Dermis microvascular lymphatic vessel endothelial cell (primary cell): ENCODE measurements at regions not wholly inside any gene's neighbourhood (a gene's known extent, or its start where the extent isn't known, plus 50 kb on each side); places are given as distances from the start of the nearest gene placed in this dataset.

Source experiments
- DNase-seq, 2 donors: peaks; one replicate each; pipeline versions ENCODE4 v3.0.0 to v3.0.0-alpha.2; 2010; ENCODE audit warnings: low read depth in 2 of 2

- no peak for DNase-seq
These were observed 65.5 kb downstream of the ADRA2C start for GRCh38 chr4:3831529-3832150.

DNA sequence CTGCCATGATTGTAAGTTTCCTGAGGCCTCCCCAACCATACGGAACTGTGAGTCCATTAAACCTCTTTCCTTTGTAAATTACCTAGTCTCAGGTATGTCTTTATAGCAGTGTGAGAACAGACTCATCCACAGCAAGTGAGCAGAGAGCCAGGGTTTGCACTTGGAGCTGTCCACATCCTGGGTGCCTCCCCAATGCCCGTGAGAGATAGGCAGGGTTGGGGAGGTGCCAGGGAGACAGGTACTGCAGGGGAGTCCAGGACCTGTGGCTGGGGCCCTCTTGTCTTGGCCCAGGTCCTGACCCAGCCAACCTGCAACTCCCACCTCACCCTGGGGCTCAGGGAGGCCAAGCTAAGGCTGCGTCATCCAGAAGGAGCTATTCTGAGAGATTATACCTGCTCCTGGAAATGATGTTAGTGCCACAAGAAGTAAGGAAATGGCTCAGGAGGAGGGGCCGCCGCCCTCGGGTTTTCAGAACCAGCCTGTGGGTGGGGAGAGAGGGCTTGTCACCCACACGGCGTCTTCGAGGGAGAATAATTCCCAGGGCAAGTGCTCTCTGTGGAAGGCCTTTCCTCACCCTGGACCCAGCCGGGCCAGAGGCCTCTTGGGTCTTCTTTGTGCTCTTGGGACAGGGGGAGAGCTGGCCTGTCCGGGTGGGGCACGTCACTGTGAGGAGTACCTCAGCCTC lies 66.5 kb downstream of the ADRA2C start:
- no peak for DNase-seq

GRCh38 chr4:3833326-3833989 lies 67.3 kb downstream of the ADRA2C start:
- DNase-seq: no peak

GRCh38 chr4:3834186-3834662 lies 68.0 kb downstream of the ADRA2C start:
- DNase-seq: no peak

DNA sequence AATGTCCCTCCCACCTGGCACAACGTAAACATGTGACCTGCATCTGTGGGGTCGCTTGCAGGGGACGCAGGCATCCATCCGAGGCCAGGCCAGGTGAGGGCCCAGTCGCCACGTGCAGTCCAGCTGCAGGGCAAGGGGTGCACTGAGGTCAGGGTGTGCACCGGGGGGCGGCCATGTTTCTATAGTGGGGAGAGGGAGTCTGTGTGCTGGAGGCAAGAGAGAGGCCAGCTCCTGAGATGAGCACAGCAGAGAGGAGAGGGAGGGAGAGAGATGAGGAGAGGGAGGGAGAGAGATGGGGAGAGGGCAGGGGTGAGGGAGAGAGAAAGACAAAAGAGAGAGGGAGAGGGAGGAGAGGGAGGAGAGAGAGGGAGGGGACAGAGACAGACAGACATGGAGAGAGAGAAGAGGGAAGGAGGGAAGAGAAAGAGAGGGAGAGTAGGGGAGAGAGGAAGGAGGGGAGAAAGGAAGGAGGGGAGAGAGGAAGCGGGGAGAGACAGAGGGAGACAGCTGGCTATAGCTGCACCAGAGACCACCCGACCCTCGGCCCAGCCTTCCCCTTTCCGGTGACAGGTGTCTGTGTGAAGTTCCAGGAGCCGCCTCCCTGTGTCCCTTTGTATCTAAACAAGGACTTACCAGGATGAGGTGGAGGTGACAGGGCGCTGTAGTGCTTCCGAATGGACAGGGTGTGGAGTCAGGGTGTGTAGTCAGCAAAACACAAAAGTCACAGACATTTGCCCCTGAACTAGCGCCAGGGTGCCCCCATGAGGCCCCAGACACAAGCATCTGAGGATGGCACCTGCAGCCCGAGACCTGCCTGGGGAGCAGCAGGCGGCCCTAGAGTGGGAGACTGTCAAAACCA lies 68.7 kb downstream of the ADRA2C start:
- no peak for DNase-seq

GRCh38 chr4:3835527-3836405 lies 69.6 kb downstream of the ADRA2C start:
- DNase-seq: no peak

- no peak for DNase-seq
These were observed 70.2 kb downstream of the ADRA2C start for GRCh38 chr4:3836406-3836755.

GRCh38 chr4:3836756-3837601 lies 70.8 kb downstream of the ADRA2C start:
- peak in 1 of 2 donors; percentile 7 for DNase-seq

- no peak for DNase-seq
These were observed 72.5 kb downstream of the ADRA2C start for GRCh38 chr4:3838437-3839380.

DNA sequence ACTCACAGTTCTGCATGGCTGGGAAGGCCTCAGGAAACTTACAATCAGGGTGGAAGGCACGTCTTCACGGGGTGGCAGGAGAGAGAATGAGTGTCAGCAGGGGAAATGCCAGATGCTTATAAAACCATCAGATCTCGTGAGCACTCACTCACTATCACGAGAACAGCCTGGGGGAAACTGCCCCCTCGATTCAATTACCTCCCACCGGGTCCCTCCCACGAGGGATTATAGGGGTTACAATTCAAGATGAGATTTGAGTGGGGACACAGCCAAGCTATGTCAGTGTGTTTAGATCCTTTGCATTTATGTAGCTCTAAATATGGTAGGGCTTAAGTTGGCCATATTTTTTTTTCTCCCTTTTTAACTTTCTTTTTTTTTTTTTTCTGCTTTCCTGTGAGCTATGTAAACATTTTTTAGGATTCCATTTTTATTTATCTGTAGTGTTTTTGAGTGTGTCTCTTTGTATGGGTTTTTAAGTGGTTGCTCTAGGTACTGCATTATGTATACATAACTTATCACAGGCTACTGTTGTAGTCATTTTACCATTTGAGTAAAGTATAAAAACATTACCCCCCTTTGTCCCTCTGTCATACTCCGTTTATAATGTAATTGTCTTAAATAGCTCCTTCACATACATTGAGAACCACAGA lies 79.0 kb downstream of the ADRA2C start:
- no peak for DNase-seq

- DNase-seq: no peak
These were observed 79.7 kb downstream of the ADRA2C start for GRCh38 chr4:3845744-3846429.

DNA sequence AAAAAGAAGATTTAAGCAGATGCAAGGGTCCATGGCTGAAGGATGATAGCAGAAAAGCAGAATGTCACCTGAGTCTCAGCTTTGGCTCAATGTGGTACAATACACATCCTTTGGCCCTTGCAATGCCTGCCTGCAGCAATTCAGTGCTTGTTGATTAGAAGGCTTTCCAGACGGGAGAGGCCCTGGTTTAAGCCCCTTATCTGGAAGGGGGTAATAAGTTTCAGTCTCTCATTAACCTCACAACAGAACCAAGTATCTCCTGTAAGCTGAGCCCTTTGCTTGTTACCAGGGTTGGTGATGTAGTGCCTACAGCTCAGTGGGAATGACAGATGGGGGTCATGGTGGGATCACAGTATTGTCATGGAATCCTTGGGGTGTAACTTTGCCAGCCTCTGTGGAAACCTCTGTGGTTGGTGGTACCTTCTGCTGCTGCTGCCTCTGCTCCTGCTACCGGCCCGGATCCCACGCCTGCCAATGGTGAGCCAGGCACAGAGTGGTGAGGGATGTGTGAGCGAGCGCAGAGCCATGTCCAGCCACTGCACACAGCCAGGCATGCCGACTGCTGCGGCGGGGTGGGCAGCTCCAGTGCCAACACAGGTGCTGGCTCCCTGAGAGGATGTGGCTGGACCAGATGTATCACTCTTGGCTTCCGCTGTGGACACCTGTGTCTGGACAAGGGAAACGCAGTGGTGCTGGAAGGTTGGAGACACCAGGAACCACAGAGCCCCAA lies 81.2 kb downstream of the ADRA2C start:
- DNase-seq: no peak

DNA sequence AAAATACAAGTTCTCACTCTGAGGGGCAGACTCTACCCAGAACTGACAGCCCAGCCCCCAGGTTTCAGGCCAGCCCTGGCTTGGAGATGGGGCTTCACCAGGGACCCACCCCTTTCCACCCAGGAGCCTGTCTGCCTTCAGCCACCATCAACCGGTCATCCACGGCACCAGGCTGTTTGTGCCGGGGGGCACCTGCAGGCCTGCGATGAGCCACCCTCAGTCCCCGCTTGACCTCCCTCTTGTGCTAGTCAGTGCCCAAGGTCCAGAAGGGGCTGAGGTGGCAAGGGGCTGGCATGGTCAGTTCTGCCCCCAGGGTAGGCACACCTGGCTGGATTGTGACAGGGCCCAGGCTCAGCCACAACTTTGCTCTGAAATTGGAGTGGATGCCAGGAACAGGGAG lies 82.1 kb downstream of the ADRA2C start:
- no peak for DNase-seq

DNA sequence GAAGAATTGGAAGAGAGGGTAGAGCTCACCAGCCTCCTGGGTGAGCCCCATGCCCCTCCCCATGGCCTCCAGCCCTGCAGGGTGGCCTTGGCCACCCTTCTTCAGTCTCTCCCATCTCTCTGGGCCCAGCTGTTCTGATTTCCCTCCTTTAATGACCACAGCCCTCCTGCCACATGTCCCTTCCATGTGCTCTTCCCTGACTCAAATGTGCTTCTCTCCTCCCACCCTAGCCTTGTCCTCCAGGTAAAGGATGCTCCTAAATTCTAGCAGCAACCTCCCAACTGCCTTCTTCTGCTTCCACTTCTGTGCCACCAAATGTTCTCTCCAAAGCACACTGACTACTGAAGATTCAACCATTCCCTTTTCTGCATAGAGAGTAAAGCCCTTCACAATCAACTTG lies 83.0 kb downstream of the ADRA2C start:
- no peak for DNase-seq

DNA sequence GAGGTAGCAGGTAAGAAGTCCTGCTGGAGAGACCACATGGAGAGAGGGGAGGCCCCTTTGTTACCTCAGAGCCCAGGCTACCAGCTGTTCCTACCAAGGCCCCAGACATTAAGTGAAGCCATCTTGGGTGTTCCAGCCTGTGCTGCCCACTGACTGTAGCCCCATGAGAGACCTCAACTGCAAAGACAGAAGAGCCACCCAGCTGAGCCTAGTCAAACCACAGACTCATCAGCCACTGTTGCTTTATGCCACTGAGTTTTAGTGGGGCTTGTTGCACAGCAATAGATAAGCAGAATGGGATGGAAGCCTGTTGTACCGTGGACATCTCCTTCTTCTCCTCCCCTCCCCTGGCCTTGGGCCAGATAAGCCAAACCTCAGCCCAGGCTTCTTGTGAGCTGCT lies 83.9 kb downstream of the ADRA2C start:
- DNase-seq: no peak

GRCh38 chr4:3851211-3851610 lies 85.0 kb downstream of the ADRA2C start:
- no peak for DNase-seq

- no peak for DNase-seq
These were observed 85.7 kb downstream of the ADRA2C start for GRCh38 chr4:3851881-3852280.
